ENCODE measurements at regions not wholly inside any gene's neighbourhood (a gene's known extent, or its start where the extent isn't known, plus 50 kb on each side); places are given as distances from the start of the nearest gene placed in this dataset.

GRCh38 chr5:127143722-127144121 is 70.4 kb upstream of the C5orf63 start:
- TF ChIP-seq CHD1 (IDR thresholded peaks at IDR 0.05; ENCODE audit: low read depth, low read length), result no peak
- no peak for TF ChIP-seq NFE2L2 (IDR thresholded peaks at IDR 0.05; ENCODE audit: low read depth, low read length)
- no peak for TF ChIP-seq MXI1 (IDR thresholded peaks at IDR 0.05; ENCODE audit: borderline replicate concordance, low read depth, low read length)
- no peak for TF ChIP-seq MAFK (IDR thresholded peaks at IDR 0.05; ENCODE audit: low read depth, low read length)
- TF ChIP-seq, protein P1, sequence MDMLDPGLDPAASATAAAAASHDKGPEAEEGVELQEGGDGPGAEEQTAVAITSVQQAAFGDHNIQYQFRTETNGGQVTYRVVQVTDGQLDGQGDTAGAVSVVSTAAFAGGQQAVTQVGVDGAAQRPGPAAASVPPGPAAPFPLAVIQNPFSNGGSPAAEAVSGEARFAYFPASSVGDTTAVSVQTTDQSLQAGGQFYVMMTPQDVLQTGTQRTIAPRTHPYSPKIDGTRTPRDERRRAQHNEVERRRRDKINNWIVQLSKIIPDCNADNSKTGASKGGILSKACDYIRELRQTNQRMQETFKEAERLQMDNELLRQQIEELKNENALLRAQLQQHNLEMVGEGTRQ (IDR thresholded peaks at IDR 0.05; ENCODE audit: low read depth, low read length), result no peak
- TF ChIP-seq POLR2A (IDR thresholded peaks at IDR 0.05; ENCODE audit: low read depth, low read length), result no peak
- TF ChIP-seq BHLHE40 (IDR thresholded peaks at IDR 0.05; ENCODE audit: low read depth, low read length), result no peak
- TF ChIP-seq FOS (IDR thresholded peaks at IDR 0.05; ENCODE audit: low read depth, low read length), result no peak
- TF ChIP-seq RCOR1 (IDR thresholded peaks at IDR 0.05; ENCODE audit: insufficient replicate concordance, low read length), result no peak
- TF ChIP-seq, protein P2, sequence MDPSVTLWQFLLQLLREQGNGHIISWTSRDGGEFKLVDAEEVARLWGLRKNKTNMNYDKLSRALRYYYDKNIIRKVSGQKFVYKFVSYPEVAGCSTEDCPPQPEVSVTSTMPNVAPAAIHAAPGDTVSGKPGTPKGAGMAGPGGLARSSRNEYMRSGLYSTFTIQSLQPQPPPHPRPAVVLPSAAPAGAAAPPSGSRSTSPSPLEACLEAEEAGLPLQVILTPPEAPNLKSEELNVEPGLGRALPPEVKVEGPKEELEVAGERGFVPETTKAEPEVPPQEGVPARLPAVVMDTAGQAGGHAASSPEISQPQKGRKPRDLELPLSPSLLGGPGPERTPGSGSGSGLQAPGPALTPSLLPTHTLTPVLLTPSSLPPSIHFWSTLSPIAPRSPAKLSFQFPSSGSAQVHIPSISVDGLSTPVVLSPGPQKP (IDR thresholded peaks at IDR 0.05; ENCODE audit: borderline replicate concordance, low read depth, low read length), result no peak
- no peak for TF ChIP-seq RFX5 (IDR thresholded peaks at IDR 0.05; ENCODE audit: low read depth, low read length)
- no peak for TF ChIP-seq CTCF (conservative IDR thresholded peaks at IDR 0.05; ENCODE audit: low read depth, low read length)
- no peak for TF ChIP-seq RAD21 (IDR thresholded peaks at IDR 0.05; ENCODE audit: low read length)
- TF ChIP-seq MAZ (IDR thresholded peaks at IDR 0.05; ENCODE audit: borderline replicate concordance, low read depth, low read length), result no peak
- no peak for TF ChIP-seq SMC3 (IDR thresholded peaks at IDR 0.05; ENCODE audit: low read depth, low read length)
- no peak for TF ChIP-seq CEBPB (IDR thresholded peaks at IDR 0.05; ENCODE audit: low read depth, low read length)
- no peak overlapping the region for H4K91ac ChIP-seq (ENCODE audit: insufficient read depth, low read depth, low read length)
- ChIA-PET POLR2A (ENCODE audit: unreplicated experiment) (no interaction called here), CTCF (no interaction called here)
- no peak overlapping the region for H3K9ac ChIP-seq (ENCODE audit: low read depth, low read length)
- ATAC-seq (ENCODE audit: low read depth) (no peak), DNase-seq (no peak)
- dilution Hi-C loops (cut with HindIII; ENCODE audit: low sequenced_read_pairs, unreplicated experiment), result no loop called here
- no peak overlapping the region for H3K4me2 ChIP-seq (ENCODE audit: low read depth, low read length)
- H2BK5ac ChIP-seq (ENCODE audit: low read depth, low read length, poor library complexity, severe bottlenecking), result no peak overlapping the region
- H4K8ac ChIP-seq (ENCODE audit: low read depth in 2 of 2, low read length in 2 of 2), result no peak overlapping the region
- no peak overlapping the region for H3K56ac ChIP-seq (ENCODE audit: extremely low read depth, insufficient read depth, low read length)
- H2BK15ac ChIP-seq (ENCODE audit: low read depth, low read length), result no peak overlapping the region
- H2BK20ac ChIP-seq (ENCODE audit: low read depth, low read length), result no peak overlapping the region
- no peaks in the 10 kb centered on the region; the same call in 1 of the 2 replicates for H3K27me3 ChIP-seq (ENCODE audit: control insufficient read depth, insufficient read depth, low read length)
- H4K5ac ChIP-seq (ENCODE audit: low read depth, low read length), result no peak overlapping the region
- no peak overlapping the region for H3K27ac ChIP-seq (ENCODE audit: insufficient read depth, low read length)
- no peak overlapping the region for H3K4ac ChIP-seq (ENCODE audit: low read depth, low read length)
- H3K23ac ChIP-seq (ENCODE audit: low read depth, low read length), result no peak overlapping the region
- no peaks in the 10 kb centered on the region for H3K79me1 ChIP-seq (ENCODE audit: low read depth in 1 of 2, low read length in 2 of 2)
- H3K9me3 ChIP-seq (ENCODE audit: control insufficient read depth, insufficient read depth, low read length), result no peaks in the 10 kb centered on the region
- intact Hi-C loops (cut with micrococcal nuclease), result no loop called here
- no peak overlapping the region for H2AFZ ChIP-seq (replicated peaks; ENCODE audit: low read length, poor library complexity)
- H3K9me1 ChIP-seq (ENCODE audit: insufficient read depth, low read length), result no peaks in the 10 kb centered on the region
- no peak overlapping the region for H3K14ac ChIP-seq (replicated peaks; ENCODE audit: low read depth, low read length)
- no peak overlapping the region for H3K4me3 ChIP-seq (ENCODE audit: insufficient read depth, low read depth, low read length)
- H3K36me3 ChIP-seq (ENCODE audit: control insufficient read depth, insufficient read depth, low read length), result no peaks in the 10 kb centered on the region
- no peak overlapping the region for H3K18ac ChIP-seq (ENCODE audit: low read depth, low read length)
- 89% methylated on average over 3 of the region's 13 CpGs; no CpG with 5 or more reads in 1 of the 2 experiments for WGBS, 2 experiments (ENCODE audit: extremely low coverage in 2 of 2, insufficient read length in 1 of 2)
- H2AK9ac ChIP-seq (replicated peaks; ENCODE audit: low read depth, low read length, poor library complexity), result no peak overlapping the region
- no TSS peak for BruUV-seq (replicated peaks)
- no peaks in the 10 kb centered on the region for H3K4me1 ChIP-seq (ENCODE audit: control insufficient read depth, insufficient read depth, low read length)
- in situ Hi-C loops (cut with MboI; ENCODE audit: low sequenced_read_pairs), result no loop called here
- no peaks in the 10 kb centered on the region for H4K20me1 ChIP-seq (ENCODE audit: insufficient read depth, low read length)
- no peak overlapping the region for H2BK120ac ChIP-seq (ENCODE audit: low read depth, low read length)
- no peak overlapping the region for H2AK5ac ChIP-seq (ENCODE audit: low read depth, low read length)

Measured in IMR-90 (cell line).